ENCODE measurements at regions not wholly inside any gene's neighbourhood (a gene's known extent, or its start where the extent isn't known, plus 50 kb on each side); places are given as distances from the start of the nearest gene placed in this dataset.

GRCh38 chr17:15012351-15012980 lies 252.7 kb downstream of the PMP22 start:
- DNase-seq (ENCODE audit: low spot score): no peak
- H3K27ac ChIP-seq: no peak overlapping the region
- TF ChIP-seq, protein P1, sequence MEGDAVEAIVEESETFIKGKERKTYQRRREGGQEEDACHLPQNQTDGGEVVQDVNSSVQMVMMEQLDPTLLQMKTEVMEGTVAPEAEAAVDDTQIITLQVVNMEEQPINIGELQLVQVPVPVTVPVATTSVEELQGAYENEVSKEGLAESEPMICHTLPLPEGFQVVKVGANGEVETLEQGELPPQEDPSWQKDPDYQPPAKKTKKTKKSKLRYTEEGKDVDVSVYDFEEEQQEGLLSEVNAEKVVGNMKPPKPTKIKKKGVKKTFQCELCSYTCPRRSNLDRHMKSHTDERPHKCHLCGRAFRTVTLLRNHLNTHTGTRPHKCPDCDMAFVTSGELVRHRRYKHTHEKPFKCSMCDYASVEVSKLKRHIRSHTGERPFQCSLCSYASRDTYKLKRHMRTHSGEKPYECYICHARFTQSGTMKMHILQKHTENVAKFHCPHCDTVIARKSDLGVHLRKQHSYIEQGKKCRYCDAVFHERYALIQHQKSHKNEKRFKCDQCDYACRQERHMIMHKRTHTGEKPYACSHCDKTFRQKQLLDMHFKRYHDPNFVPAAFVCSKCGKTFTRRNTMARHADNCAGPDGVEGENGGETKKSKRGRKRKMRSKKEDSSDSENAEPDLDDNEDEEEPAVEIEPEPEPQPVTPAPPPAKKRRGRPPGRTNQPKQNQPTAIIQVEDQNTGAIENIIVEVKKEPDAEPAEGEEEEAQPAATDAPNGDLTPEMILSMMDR (IDR thresholded peaks at IDR 0.05): no peak
- H3K4me3 ChIP-seq: no peak overlapping the region

- TF ChIP-seq, protein P1 (IDR thresholded peaks at IDR 0.05): no peak
- H3K4me3 ChIP-seq: no peak overlapping the region
- no peak overlapping the region for H3K27ac ChIP-seq
- no peak for DNase-seq (ENCODE audit: low spot score)
Measured at GRCh38 chr17:15009087-15009486, 256.0 kb downstream of the PMP22 start.

DNA sequence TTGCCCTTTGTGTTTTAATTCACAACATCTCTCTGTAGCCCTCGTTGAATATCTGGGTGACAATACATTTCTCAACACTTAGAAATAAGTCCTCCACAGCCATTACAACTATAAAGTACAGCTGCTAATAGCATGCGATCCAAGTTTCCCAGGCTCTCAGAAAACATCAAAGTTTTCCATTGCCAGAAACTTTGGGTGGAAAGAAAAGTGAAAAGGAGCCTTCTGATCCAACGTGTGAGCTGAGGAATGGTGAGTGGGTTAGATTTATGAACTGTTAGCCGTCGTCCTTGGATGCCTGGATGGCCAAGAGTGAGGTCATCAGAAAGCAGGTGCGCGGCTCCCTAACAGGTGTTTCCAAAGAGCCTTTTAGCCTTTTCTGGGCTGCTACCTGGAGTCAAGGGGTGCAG lies 258.0 kb downstream of the PMP22 start:
- Histone ChIP-seq H3K27ac (no peak overlapping the region), H3K4me3 (no peak overlapping the region)
- TF ChIP-seq, protein P1 (IDR thresholded peaks at IDR 0.05): no peak
- DNase-seq (ENCODE audit: low spot score): no peak

GRCh38 chr17:15006421-15007128 lies 258.6 kb downstream of the PMP22 start:
- no peak overlapping the region for H3K27ac ChIP-seq
- DNase-seq (ENCODE audit: low spot score): no peak
- H3K4me3 ChIP-seq: no peak overlapping the region

DNA sequence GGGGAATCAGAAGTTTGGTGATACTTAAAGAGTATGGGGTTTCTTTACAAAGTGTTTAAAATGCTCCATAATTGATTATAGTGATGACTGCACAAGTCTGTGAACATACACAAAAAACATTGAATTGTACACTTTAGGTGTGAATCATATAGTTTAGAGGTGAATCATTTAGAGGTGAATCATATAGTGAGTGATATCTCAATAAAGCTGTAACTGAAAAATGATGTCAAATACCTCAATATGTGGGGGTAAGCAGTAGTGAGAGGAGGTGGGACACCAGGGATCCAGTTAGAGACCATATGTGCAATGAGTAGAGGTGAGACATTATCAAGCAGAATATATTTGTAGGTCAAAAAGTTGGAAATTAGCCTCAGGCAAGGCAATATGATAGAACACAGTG lies 264.5 kb downstream of the PMP22 start:
- no peak for DNase-seq (ENCODE audit: low spot score)
- H3K4me3 ChIP-seq: no peak overlapping the region
- TF ChIP-seq, protein P1 (IDR thresholded peaks at IDR 0.05): no peak
- no peak overlapping the region for H3K27ac ChIP-seq

More at GRCh38 chr17:15006421-15007128, 258.6 kb downstream of the PMP22 start:
- TF ChIP-seq, protein P1 (IDR thresholded peaks at IDR 0.05): no peak

- no peak for DNase-seq (ENCODE audit: low spot score)
- TF ChIP-seq, protein P1 (IDR thresholded peaks at IDR 0.05): no peak
- Histone ChIP-seq H3K27ac (no peak overlapping the region), H3K4me3 (no peak overlapping the region)
Measured at GRCh38 chr17:14997290-14997689, 267.8 kb downstream of the PMP22 start.

DNA sequence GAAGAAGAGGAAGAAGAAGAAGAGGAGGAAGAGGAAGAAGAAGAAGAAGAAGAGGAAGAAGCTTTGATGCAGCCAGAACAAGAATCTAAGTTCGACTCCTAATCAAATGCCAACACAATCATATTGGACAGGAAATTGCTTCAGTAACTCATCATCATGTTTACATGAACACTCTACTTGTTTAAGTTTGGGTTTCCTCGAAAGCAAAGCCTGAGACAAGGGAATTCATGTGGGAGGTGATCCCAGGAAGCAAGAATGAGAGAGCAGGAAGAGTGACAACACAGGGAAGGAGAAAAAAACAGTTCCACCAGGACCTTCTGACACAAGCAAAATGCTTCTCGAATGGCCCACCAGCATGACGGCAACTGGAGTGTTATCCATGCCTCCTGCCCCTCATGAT lies 279.0 kb downstream of the PMP22 start:
- TF ChIP-seq, protein P1 (IDR thresholded peaks at IDR 0.05): no peak
- no peak overlapping the region for H3K27ac ChIP-seq
- DNase-seq (ENCODE audit: low spot score): no peak
- H3K4me3 ChIP-seq: no peak overlapping the region
